ENCODE measurements at regions not wholly inside any gene's neighbourhood (a gene's known extent, or its start where the extent isn't known, plus 50 kb on each side); places are given as distances from the start of the nearest gene placed in this dataset.
"Not testable (repeated sequence)": the region's sequence is repeated elsewhere in the genome, so short reads cannot be mapped to it uniquely, and the experiment has no call there.

GRCh38 chr6:142648526-142648925 is 296.4 kb downstream of the HIVEP2 start:
- H3K4me3 Mint-ChIP-seq, result no peak overlapping the region
- no peak for ATAC-seq (ENCODE audit: low read depth)
- Histone ChIP-seq H3K9me3 (ENCODE audit: control extremely low read depth in 1 of 3, control insufficient read depth in 2 of 3, insufficient read depth in 1 of 3, low read length in 2 of 3) (no peaks in the 10 kb centered on the region), H3K9ac (ENCODE audit: low read length) (no peak overlapping the region), H3K79me2 (ENCODE audit: control insufficient read depth, insufficient read depth, low read length) (no peaks in the 10 kb centered on the region), H4K20me1 (ENCODE audit: control insufficient read depth, insufficient read depth, low read length, poor library complexity, severe bottlenecking) (no peaks in the 10 kb centered on the region), H3K36me3 (replicated peaks in 1 of 2; ENCODE audit: control extremely low read depth in 1 of 2, control insufficient read depth in 1 of 2, extremely low read depth in 1 of 2, insufficient read depth in 2 of 2, low read length in 1 of 2) (no peaks in the 10 kb centered on the region), H3K27ac (ENCODE audit: low read length in 2 of 2) (no peak overlapping the region), H2AFZ (ENCODE audit: insufficient read depth, low read depth, low read length, poor library complexity, severe bottlenecking) (no peak overlapping the region), H3K4me3 (ENCODE audit: control extremely low read depth in 1 of 5, extremely low read depth in 1 of 5, insufficient read depth in 1 of 5, low read depth in 2 of 5, low read length in 4 of 5) (no peak overlapping the region), H3K4me2 (replicated peaks; ENCODE audit: low read depth, low read length, poor library complexity, severe bottlenecking) (no peak overlapping the region), H3K27me3 (replicated peaks in 1 of 4; ENCODE audit: control extremely low read depth in 1 of 4, control insufficient read depth in 3 of 4, insufficient read depth in 4 of 4, low read length in 3 of 4) (no peaks in the 10 kb centered on the region), H3K4me1 (ENCODE audit: control insufficient read depth in 2 of 2, insufficient read depth in 2 of 2, low read length in 2 of 2) (no peaks in the 10 kb centered on the region)
- DNase-seq, result no peak
- TF ChIP-seq CTCF (IDR thresholded peaks at IDR 0.05) (no peak), EZH2 (IDR thresholded peaks at IDR 0.05; ENCODE audit: borderline replicate concordance, insufficient read depth, low read depth, low read length, poor library complexity, severe bottlenecking) (no peak)
- POLR2A ChIA-PET, result no interaction called here
- WGBS (ENCODE audit: insufficient coverage), result no CpG with 5 or more reads among the region's 1 CpG
- intact Hi-C loops (cut with micrococcal nuclease), result no loop called here
- CTCF ChIA-PET, result interaction anchor here (0.6 to 1.4 kb wide), 2 partner anchors 80 to 1941 kb away, joined by 3 to 4 read pairs; no protein-coding TSS in a partner anchor
- H3K27ac Mint-ChIP-seq, result no peak overlapping the region
- peaks cover 17% of the 10 kb centered on the region for H3K27me3 Mint-ChIP-seq
- H3K9me3 Mint-ChIP-seq (ENCODE audit: insufficient read depth), result no peaks in the 10 kb centered on the region
- H3K4me1 Mint-ChIP-seq, result no peaks in the 10 kb centered on the region

- H3K4me3 Mint-ChIP-seq; ATAC-seq (ENCODE audit: low read depth); H3K9me3 ChIP-seq (ENCODE audit: control extremely low read depth in 1 of 3, control insufficient read depth in 2 of 3, insufficient read depth in 1 of 3, low read length in 2 of 3); H3K4me2 ChIP-seq (replicated peaks; ENCODE audit: low read depth, low read length, poor library complexity, severe bottlenecking); H3K9me3 Mint-ChIP-seq (ENCODE audit: insufficient read depth); DNase-seq; H4K20me1 ChIP-seq (ENCODE audit: control insufficient read depth, insufficient read depth, low read length, poor library complexity, severe bottlenecking); H3K79me2 ChIP-seq (ENCODE audit: control insufficient read depth, insufficient read depth, low read length); H3K4me1 Mint-ChIP-seq; H3K4me3 ChIP-seq (ENCODE audit: control extremely low read depth in 1 of 5, extremely low read depth in 1 of 5, insufficient read depth in 1 of 5, low read depth in 2 of 5, low read length in 4 of 5); intact Hi-C loops (cut with micrococcal nuclease); H3K36me3 ChIP-seq (replicated peaks in 1 of 2; ENCODE audit: control extremely low read depth in 1 of 2, control insufficient read depth in 1 of 2, extremely low read depth in 1 of 2, insufficient read depth in 2 of 2, low read length in 1 of 2); H3K27me3 ChIP-seq (replicated peaks in 1 of 4; ENCODE audit: control extremely low read depth in 1 of 4, control insufficient read depth in 3 of 4, insufficient read depth in 4 of 4, low read length in 3 of 4); H3K27ac ChIP-seq (ENCODE audit: low read length in 2 of 2); POLR2A ChIA-PET; H3K4me1 ChIP-seq (ENCODE audit: control insufficient read depth in 2 of 2, insufficient read depth in 2 of 2, low read length in 2 of 2); H3K27ac Mint-ChIP-seq; H2AFZ ChIP-seq (ENCODE audit: insufficient read depth, low read depth, low read length, poor library complexity, severe bottlenecking); H3K9ac ChIP-seq (ENCODE audit: low read length): not testable (repeated sequence)
- 70% methylated on average over 2 of the region's 11 CpGs for WGBS (ENCODE audit: insufficient coverage)
- H3K27me3 Mint-ChIP-seq, result peaks cover 17% of the 10 kb centered on the region
- CTCF ChIA-PET, result interaction anchor here (1.4 kb wide), 1 partner anchor 81 kb away, joined by 3 read pairs; no protein-coding TSS in a partner anchor
These were observed 295.3 kb downstream of the HIVEP2 start for GRCh38 chr6:142649438-142650234.
